HG03442 (cell line): ENCODE measurements at regions not wholly inside any gene's neighbourhood (a gene's known extent, or its start where the extent isn't known, plus 50 kb on each side); places are given as distances from the start of the nearest gene placed in this dataset.

Experiments
- ATAC-seq: cut with Tn5 transposase; IDR thresholded peaks from one replicate; pipeline ENCODE4 v1.9.1; 2021; ENCODE audit warnings: mild to moderate bottlenecking, moderate library complexity; ENCODE audit not compliant: unreplicated experiment

GRCh38 chr5:124341066-124341858, 405.2 kb downstream of the ZNF608 start:
- ATAC-seq = peak; percentile 62

- ATAC-seq = no peak
Observed at GRCh38 chr5:124337996-124338395, 408.4 kb downstream of the ZNF608 start.

- ATAC-seq = no peak
Observed at GRCh38 chr5:124333298-124333979, 413.0 kb downstream of the ZNF608 start.

GRCh38 chr5:124332273-124332672, 414.2 kb downstream of the ZNF608 start:
- ATAC-seq = no peak

- no peak for ATAC-seq
Observed at GRCh38 chr5:124330595-124331220, 415.7 kb downstream of the ZNF608 start.

GRCh38 chr5:124328201-124328600, 418.2 kb downstream of the ZNF608 start:
- ATAC-seq = no peak

- no peak for ATAC-seq
Observed at GRCh38 chr5:124318661-124319060, 427.8 kb downstream of the ZNF608 start.

GRCh38 chr5:124317451-124317850, 429.0 kb downstream of the ZNF608 start:
- ATAC-seq = no peak

GRCh38 chr5:124315741-124316415, 430.6 kb downstream of the ZNF608 start:
- ATAC-seq = no peak

GRCh38 chr5:124310453-124310852, 436.0 kb downstream of the ZNF608 start:
- no peak for ATAC-seq

GRCh38 chr5:124309241-124309980, 437.0 kb downstream of the ZNF608 start:
- ATAC-seq = no peak

GRCh38 chr5:124303366-124303765, 443.1 kb downstream of the ZNF608 start:
- ATAC-seq = no peak

GRCh38 chr5:124302533-124302932, 443.9 kb downstream of the ZNF608 start:
- no peak for ATAC-seq

- ATAC-seq = no peak
Observed at GRCh38 chr5:124301850-124302249, 444.6 kb downstream of the ZNF608 start.

GRCh38 chr5:124300815-124301621, 445.4 kb downstream of the ZNF608 start:
- ATAC-seq = no peak

- no peak for ATAC-seq
Observed at GRCh38 chr5:124297826-124298225, 448.6 kb downstream of the ZNF608 start.

- no peak for ATAC-seq
Observed at GRCh38 chr5:124292322-124292855, 454.1 kb downstream of the ZNF608 start.

GRCh38 chr5:124289641-124290311, 456.7 kb downstream of the ZNF608 start:
- ATAC-seq = no peak

- no peak for ATAC-seq
Observed at GRCh38 chr5:124289130-124289529, 457.3 kb downstream of the ZNF608 start.
